ENCODE measurements at regions not wholly inside any gene's neighbourhood (a gene's known extent, or its start where the extent isn't known, plus 50 kb on each side); places are given as distances from the start of the nearest gene placed in this dataset.

DNA sequence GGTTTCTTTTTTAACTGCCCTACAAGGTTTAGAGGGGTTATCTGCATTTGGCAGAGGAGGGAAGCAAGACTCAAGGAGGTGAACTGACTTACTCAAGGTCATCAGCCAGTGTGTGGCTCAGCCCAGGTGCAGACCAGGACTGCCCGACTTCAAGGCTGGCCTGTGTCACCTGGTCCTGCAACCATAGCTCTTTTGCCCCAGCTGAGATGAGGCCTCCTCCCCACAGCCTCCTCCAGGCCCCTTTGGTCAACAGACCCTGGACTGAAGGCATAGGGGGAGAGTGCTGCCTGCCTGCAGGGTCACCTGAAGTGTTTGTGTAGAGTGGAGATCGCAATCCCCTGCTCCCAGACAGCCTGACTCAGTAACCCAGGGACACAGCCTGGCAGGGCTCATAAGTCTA is 168.5 kb upstream of the GLI2 start:
- no peak for DNase-seq (ENCODE audit: low spot score)

DNA sequence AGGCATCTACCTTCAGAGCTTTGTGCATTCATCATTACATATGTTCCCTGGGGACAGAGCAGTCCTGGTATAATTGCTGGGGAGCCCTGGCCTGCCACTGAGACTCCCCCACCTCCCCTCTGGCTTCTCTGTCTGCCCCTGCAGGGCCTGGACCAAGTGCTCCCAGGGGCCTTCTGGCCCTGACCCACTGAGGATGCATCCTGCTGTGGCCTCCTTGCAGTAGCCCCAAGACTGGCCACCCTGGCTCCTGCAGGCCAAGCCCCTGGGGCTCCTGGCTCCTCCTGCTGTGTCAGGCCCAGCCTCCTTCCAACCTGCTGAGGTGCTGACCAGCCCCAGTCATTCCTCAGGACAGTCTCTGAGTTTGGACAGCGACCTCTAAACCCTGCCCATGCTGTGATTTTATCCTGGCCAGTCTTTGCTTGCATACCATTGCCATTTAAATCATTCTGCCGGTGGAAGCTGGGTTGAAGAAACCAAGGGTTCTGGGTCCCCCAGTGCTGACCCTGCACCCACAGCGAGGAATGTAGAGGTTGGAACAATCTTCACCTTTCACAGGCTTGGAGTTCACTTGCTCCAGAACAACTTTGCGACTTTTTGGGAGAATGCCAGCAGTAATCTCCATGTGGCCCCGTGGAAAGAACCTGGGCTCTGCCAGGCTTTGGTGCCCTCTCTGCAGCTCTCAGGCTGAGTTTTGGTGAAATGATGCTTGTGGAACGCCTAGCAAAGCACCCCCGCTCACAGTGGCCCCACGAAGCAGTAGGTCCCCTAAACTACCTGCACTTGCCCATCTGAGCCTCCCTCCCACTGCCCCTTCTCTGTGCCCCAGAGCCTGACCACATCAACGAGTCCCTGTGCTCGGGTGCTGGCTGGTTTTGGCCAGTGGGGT is 167.3 kb upstream of the GLI2 start:
- DNase-seq (ENCODE audit: low spot score): no peak

DNA sequence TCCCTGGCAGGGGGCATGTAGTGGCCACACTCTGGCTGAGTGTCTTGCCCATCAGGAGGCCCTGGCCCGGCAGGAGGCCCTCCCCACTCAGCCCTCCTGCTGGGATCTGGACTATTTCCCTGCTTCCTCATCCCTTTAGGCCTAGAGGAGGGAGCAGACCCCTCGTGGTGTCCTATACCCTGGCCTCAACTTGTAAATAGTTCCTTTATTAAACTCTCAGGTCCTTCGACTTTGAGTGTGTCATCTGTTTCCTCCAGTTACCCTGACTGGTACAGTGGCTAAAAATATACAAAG is 166.7 kb upstream of the GLI2 start:
- no peak for DNase-seq (ENCODE audit: low spot score)

DNA sequence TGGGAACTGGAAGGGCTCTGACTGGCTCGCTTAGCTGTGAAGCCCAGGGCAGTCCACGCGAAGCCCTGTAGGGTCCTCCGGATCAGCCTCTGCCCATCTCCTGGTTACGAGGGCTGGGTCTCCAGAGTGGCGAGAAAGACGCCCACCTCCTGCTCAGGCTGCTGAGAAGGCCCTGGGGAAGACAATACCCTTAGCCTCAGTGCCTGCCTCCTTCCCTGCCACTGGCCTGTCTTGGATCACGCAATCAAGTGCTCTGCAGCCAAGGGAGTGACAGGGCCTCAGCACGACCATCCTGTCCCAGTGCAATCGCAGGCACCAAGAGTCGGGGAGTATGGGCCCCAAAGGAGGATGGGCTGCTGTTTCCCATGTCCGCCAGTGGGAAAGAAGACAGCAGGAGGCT is 165.7 kb upstream of the GLI2 start:
- no peak for DNase-seq (ENCODE audit: low spot score)

DNA sequence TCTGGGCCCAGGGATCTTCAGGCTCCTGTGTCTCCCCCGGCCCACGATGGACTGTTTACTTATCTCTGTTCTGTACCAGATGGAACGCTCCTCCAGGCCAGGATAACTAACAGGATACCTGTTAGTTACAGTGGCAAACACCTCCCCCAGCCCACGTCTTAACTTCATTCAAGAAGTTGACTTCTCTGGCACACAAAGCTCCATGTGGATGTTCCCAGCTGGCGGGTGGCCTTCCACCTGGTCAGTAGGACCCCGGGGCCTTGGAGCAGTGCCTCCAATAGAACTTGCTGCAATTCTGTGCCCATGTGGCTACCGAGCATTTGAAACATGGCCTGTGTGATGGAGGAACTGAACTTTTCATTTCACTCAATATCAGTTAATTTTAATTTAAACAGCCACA is 165.1 kb upstream of the GLI2 start:
- no peak for DNase-seq (ENCODE audit: low spot score)

DNA sequence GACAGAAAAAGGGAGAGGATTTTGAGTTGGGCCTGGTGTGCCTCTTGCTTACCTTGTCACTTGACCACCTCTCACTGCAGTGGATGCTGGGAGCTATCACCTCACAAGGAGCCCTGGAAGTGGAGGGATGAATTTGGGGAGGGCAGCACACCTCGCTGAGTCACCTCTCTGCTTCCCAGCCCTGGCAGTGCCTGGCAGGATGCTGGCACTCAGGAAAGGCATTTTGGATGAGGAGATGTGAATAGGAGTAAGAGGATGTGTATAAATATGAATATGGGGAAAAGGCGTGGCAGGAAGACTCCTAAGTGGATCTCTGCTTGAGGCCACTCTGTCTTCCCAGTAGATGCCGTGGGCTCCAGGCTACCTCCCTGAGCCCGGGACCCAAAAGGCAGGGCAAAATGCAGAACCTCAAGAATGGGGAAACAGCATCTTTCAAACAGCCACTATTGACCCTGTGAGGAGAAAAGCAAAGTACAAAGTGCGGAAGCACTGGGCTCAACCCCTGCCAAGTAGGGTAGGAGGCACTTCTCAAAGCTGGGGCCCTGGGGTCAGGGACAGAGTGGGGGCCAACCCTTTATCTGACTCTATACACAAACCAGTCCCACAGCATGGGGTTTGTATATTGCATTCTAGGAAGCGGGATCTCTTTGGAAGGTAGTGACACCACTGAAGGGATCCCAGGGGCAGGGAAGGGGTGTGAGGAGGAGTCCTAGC is 164.5 kb upstream of the GLI2 start:
- no peak for DNase-seq (ENCODE audit: low spot score)

DNA sequence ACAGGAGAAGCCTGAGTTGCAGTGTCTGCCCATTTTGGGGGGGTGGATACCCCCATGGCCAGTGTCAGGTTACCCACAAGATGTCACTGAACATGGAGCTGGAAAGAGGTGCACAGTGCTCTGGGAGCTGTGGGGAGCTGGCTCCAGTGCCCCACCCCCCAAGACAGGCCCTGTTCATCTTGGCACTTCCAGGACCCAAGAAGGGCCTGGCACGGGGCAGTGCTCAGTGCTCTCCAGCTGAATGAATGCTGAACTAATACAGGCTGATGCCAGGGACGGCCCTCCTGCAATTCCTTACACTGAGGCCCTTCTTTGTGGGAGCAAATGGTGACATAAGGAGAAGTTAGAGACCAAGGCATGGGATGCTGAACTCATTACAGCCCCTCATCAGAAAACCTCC is 163.4 kb upstream of the GLI2 start:
- DNase-seq (ENCODE audit: low spot score): no peak

DNA sequence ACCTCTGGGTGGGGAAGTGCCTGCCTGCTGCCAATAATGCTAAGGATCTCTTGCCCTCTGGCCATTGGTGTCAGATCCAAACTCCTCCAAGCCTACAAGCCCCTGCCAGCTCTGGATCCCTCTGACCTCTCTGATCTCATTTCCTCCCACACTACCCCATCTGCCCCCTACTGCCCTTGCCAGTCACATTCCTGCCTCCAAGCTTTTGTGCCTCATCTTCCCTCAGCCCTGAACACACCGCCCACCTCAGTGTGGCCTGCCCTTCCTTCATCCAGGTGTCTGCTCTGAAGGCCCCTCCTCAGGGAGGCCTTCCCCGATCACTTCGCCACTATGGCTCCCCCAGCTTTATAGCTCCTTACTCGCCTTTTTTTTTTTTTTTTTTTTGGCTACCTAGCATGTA is 161.0 kb upstream of the GLI2 start:
- DNase-seq (ENCODE audit: low spot score): no peak

DNA sequence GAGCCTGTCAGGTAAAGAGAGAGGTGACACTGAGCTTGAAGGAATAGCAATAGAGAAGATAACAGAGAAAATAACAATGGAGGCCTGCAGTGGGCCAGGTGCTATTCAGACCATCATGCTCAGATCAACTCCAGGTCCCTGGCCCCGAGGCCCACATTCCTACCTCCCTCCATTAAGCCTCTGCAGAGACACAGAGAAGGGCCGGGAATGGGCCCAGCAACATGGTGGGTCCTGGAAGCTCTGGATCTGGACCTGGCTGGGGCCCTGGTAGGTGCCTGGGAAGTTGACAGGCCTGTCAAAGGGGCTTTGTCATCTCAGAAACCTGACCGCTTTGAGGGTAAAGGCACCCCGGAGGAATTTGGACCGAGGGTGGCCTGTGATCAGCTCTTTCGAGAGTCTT is 159.7 kb upstream of the GLI2 start:
- DNase-seq (ENCODE audit: low spot score): no peak

DNA sequence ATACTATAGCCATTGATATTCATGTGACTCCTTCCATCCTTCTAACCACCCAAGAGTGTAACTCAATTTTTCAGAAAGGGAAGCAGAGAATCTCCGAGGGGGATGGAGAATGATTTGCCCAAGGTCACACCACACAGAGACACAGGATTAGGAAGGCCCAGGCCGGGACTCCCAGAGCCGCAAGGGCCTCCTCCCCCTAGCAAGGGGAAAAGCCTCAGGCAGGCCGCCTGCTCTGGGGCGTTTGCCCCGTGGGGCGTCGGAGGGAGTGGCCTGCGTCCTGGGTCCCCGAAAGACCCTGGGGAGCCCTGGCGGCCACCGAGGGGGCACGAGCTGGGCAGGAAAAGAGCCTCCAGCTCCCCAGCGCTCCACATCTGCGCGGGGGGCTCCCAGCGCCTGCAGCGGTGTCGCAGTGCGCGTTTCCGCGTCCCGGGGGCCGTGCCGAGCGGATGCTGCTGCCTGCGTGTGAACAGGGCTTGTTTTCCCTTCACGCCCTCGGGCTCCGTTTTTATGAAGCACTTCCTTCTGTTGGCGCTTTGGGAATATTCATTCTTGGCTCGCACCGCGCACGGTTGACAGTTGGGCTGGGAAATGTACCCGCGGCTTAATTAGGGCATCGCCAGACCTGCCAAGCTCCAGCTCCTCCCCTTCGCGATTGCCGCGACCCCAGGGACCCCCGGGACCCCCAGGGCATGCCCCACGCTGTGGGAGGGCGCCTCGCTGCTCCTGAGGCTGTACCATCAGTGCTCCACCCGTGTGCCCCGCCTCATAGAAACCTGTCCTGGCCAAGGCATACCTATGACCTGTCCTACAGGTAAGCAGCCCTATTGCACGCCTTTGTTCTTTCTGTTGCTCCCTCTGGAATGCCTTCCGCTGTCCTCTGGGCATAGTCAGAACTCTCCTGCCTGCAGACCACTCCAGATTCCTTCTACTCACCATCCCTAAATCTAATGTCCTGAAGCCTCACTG is 158.9 kb upstream of the GLI2 start:
- no peak for DNase-seq (ENCODE audit: low spot score)

DNA sequence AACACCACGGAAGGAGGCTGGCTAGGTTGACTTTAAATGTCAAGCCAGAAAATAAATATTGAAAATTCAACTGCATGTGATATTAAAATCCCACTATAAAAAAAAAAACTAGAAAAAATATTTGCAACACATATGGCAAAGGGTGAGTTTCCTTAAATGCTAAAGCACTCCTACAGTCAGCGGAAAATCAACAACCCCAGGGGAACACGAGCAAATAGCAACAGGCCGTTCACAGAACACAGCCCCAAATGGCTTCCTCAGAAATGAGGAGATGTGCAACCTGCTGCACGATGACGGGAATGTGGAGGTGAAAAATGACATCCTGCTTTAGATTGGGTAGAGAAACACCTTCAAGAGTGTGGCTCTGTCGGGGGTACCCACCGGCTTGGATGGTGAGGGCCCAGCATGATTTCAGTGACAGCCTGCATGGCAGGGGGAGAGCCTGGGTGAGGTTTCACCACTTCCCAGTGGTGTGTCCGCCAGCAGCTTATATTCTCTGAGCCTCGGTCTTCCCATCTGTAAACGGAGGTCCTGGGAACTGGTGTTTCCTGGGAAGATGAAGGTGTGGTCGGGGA is 157.9 kb upstream of the GLI2 start:
- DNase-seq (ENCODE audit: low spot score): no peak

DNA sequence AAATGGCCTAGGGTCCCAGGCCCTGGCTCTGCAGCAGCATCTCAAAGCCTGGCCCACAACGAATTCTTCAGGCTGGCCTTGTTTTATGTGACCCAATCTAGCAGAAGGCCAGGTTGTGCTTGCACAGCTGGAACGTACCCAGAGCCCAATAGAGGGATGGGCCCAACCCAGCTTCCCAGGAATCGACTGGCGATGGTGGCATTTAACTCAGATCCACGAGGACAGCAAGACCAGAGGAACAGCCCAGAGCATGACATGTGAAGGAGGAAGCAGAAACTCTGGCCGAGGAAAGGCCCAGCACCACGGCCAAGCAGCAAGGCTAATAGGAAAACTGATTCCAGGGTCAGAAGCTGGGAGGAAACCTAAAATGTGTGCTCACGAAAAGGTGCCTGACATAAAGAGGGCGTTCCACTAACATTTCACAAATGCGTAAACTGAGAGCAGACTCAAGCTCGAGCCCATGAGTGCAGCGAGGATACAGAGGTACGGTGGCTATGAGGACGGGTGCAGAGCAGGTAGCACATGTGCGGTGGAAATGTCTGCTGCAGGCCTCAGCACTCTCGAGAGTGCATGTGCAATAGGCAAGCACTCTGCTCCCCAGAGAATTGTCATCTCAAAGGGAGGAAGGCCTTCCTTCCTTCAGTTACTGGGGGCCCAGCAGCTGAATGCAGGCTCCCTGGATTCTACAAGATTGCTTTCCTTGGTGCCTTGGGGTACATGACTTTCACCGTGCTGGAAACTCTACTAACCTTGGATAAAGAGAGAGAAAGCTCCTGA is 156.9 kb upstream of the GLI2 start:
- no peak for DNase-seq (ENCODE audit: low spot score)

DNA sequence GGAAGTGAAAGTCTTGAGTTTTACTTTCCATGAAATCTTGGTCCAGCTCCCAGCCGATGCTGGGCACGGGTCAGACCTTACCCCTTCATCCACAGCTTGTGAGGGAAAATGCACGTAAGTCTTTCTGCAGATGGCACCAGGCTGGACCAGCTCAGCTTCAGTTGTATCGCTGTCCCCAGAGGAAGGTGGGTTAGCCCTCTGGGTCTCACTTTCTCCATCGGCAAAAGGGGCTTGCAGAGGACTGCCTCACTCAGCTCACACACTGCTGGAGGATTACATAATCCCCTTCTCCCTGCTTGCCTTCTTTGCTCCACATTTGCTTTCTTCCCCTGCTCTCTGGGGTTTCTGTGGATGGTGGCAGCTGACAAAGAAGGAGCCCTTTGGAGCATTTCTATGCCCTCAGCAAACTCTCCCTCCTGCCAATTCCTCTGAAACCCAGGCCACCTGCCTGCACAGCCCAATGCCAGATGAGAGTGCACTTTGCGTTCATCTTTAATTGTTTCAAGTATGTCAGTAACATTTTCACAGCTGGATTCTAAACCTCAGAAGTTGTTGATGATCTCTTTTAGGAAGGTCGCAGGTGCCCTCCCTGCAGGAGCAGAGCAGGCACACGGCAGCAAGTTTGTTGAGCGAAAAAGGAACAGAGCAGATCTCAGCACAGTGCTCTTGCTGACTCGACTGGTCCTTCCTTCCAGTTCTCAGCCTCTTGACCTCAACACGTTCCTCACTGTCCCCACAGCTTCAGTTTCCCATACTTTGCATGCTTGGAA is 155.6 kb upstream of the GLI2 start:
- DNase-seq (ENCODE audit: low spot score): no peak

DNA sequence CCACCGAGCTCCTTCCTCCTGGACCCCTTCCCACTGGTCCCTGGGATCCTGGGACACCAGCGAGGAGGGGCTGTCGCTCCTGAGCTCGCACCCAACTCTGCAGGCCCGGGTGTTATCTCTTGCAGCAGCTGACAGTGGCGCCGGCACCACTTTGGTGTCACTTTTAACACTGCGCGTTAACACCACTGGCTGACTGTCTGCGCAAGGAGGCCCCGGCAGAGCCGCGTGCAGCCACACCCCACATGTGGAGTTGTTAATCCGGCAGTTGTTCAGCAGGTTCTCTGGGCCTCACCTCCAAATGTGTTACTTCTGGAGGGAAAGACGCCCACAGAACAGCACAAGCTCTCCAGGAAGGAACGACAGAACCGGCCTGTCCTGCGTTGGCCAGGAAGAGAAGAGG is 155.0 kb upstream of the GLI2 start:
- no peak for DNase-seq (ENCODE audit: low spot score)

DNA sequence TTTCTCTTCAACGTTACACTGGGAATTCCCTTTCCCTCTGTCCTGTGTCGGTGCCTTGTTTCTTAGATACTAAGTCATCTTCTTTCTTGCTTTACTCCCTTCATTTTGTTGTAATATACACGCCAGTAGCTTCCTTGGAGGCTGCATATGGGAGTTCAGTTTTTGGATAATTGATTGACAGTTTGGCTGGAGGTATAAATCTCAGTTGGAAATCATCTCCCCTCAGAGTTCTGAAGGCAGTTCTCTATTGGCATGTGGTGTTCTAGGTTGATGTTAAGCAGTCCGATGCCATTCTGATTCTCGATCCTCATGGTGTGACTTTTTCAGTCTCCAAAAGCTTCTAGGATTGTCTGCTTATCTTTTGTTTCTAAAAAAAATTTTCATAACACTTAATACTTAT is 152.5 kb upstream of the GLI2 start:
- DNase-seq (ENCODE audit: low spot score): no peak

DNA sequence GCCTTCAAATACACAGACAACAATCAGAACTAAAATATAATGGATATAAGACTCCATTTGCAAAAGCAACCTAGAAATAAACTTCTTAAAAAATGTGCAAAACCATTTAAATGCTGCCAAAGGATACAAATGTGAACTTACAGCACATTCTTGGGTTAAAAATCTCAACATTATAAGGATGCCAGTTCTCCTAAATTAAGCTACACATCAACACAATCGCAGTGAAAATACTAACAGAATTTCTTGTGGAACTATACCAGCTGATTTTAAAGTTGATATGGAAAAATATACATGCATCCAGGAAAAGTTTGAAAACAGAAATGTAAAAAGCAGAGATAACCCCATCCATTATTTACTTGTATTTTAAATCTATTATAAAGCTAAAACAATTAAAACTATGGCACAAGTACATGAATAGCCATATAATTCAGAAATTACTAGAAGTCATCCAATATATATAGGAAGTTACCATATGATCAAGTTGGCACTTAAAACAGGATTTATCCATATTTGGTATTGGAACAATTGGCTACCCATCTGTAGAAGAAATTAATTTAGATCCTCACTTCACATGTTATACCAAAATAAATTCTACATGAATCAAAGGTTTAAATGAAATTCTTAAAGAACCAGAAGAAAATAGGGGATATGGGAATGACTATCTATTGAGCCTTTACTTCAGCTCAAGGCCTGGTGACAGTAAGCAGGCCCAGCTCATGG is 151.7 kb upstream of the GLI2 start:
- DNase-seq (ENCODE audit: low spot score): no peak

DNA sequence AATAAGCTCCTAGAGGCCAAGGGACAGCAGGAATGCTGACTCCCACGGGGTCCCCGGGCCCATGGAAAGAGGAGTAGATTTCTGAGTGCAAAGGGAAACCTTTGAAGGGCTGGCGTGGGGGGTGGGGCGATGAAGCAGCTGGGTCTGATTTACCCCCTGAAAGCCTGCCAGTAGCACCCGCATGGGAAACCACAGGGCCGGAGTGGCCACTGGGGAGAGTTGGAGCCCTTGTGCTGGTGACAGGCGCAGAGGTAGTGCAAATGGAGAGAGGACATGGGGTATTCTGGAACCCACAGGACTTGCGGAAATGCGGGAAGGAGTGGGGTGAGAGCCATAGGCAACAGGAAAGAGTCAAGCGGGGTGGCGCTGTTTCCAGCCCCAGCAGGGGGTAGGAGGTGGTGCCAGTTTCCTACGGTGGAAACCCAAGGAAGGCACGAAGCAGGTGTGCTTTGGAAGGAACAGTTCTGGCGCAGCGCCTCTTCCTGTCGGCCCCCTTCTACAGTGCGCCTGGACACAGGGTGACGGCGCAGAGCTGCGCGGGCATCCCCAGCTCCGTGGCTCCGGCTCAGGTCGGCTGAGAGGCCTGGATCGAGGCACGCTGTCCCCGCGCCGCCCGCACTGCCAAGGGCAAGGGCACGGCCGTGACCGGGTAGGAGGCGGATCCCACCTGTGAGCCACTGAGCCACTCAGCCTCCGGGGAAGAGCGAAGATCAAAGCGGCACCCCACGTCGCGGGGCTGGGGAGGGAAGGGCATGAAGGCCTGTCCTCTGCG is 149.0 kb upstream of the GLI2 start:
- no peak for DNase-seq (ENCODE audit: low spot score)

DNA sequence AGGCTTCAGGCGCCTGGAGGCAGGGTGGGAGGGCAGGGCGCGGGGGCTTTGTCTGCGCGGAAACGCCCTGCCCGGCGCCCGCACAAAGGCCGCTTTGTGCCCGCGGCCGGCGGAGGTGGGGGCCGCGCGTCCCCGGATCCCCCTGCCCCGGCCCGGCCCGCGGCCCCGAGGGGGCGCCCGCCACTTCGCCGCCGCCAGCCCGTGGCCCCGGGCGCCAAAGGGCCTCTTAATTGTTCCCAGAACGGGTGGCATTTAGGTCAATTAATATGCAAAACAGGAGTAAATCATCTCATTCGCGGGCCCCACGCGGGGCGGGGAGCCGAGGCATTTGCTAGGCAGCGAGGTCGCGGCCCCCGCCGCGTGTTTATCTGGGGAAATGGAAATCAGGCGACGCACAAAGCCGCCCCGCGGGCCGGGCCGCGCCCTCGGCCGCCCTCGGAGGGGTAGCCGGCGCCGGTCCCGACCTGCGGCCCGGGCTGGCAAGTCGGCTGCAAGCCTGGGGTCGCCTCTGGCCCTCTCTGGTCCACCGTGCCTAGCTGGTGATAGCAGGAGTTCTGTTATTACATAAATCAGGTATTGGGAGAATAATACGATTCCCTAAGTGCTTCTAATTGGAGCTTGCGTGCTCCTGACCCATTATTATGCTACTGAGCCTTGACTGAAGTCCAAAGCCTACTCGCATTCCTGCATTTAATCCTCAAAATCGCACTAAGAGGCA is 148.2 kb upstream of the GLI2 start:
- DNase-seq (ENCODE audit: low spot score): peak; percentile 34

DNA sequence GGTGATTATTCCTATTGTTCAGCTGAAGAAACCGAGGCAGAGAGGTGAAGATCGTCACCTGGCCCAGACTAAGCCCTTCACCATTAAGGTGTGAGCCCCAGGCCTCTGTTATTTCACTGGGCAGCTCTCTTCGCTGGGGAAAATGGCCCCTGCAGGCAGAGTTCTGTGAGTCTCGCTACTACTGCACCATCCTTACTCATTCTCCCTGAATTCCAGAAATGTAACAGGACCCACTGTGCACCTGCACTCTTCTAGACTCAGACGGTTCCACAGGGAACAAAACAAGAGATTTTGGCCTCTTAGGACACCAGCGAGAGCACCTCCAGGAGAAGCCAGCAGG is 147.7 kb upstream of the GLI2 start:
- no peak for DNase-seq (ENCODE audit: low spot score)
